ENCODE measurements at regions not wholly inside any gene's neighbourhood (a gene's known extent, or its start where the extent isn't known, plus 50 kb on each side); places are given as distances from the start of the nearest gene placed in this dataset.

- Histone ChIP-seq H3K27ac (peak overlapping the region in 2 of 10 donors; percentile 19 to 30), H3K36me3 (no peaks in the 10 kb centered on the region), H3K4me1 (peaks cover 0 to 18% (median 5%) of the 10 kb centered on the region in 9 donors), H3K27me3 (no peaks in the 10 kb centered on the region), H3K9me3 (peaks cover 0 to 5% (median 0%) of the 10 kb centered on the region in 11 donors), H3K4me3 (no peak overlapping the region)
- no peak for TF ChIP-seq CTCF (IDR thresholded peaks at IDR 0.05)
- ATAC-seq (no peak), DNase-seq (no peak)
- WGBS, 2 donors, result 75 to 84% methylated on average over 1 of the region's 1 CpG
- intact Hi-C loops (cut with DNase I), result no loop called here
These were observed 404.0 kb upstream of the ATP2B1 start for GRCh38 chr12:90112666-90113065.

DNA sequence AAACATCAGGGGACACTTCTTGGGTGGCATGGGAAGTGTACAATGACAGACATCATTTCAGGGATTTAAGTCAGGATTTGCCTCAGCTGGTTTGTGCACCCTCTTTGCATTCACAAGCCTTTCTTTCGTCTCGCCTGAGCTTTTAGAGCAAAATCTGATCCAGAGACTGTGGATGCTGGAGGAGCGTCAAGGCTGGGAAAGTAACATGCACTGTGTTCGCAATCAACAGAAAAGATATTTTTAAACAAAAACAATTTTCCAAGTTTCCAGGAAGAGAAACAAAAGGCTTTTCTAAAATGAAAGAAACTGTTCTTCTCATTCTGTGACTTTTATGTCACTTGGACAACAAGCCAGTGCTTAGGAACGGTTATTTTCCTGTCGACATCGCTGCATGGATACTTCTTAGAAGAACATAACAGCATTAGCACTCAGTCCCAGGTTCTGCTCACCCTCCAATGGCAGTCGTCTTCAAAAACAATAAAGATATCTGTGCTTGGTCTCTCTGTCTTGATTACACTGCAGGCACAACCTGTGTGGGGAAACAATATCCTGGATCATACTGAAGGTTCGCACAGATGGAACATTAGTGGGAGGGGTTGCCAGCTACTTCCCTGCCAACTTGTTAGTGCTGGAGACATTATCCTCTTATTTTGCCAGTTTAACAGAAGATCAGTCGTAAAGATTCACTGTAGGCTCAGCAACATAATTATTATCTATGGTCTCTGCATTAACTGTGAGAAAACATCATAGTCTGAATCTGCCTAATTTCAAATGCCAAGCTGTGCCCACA is 403.3 kb upstream of the ATP2B1 start:
- ATAC-seq (peak in 2 of 8 donors; percentile 42 to 68), DNase-seq (no peak)
- intact Hi-C loops (cut with DNase I), result no loop called here
- peak overlapping the region in 3 of 10 donors; percentile 4 to 24 (median 10) for H3K4me3 ChIP-seq
- H3K4me1 ChIP-seq, result peaks cover 0 to 18% (median 5%) of the 10 kb centered on the region in 9 donors
- no peaks in the 10 kb centered on the region for H3K36me3 ChIP-seq
- no peak for TF ChIP-seq CTCF (IDR thresholded peaks at IDR 0.05)
- WGBS, 2 donors, result 47 to 59% methylated on average over 10 of the region's 10 CpGs
- H3K27me3 ChIP-seq, result no peaks in the 10 kb centered on the region
- H3K9me3 ChIP-seq, result no peaks in the 10 kb centered on the region
- H3K27ac ChIP-seq, result peak overlapping the region in 3 of 10 donors; percentile 19 to 34 (median 30)

- DNase-seq (no peak), ATAC-seq (no peak)
- H3K27ac ChIP-seq, result no peak overlapping the region
- H3K9me3 ChIP-seq, result no peaks in the 10 kb centered on the region
- no peak for TF ChIP-seq CTCF (IDR thresholded peaks at IDR 0.05)
- intact Hi-C loops (cut with DNase I), result loop anchor here in 1 of 10 donors (10.0 kb wide), 1 partner anchor 562 kb away; no protein-coding TSS in a partner anchor
- no peak overlapping the region for H3K4me3 ChIP-seq
- WGBS, 2 donors, result 97% methylated on average over 3 of the region's 3 CpGs
- H3K36me3 ChIP-seq, result no peaks in the 10 kb centered on the region
- peaks cover 0 to 7% (median 0%) of the 10 kb centered on the region in 9 donors for H3K4me1 ChIP-seq
- H3K27me3 ChIP-seq, result no peaks in the 10 kb centered on the region
These were observed 397.9 kb upstream of the ATP2B1 start for GRCh38 chr12:90106568-90106967.

GRCh38 chr12:90102957-90103652 is 394.5 kb upstream of the ATP2B1 start:
- peak in 1 of 8 donors; percentile 42 for ATAC-seq
- intact Hi-C loops (cut with DNase I), result loop anchor here in 9 of 10 donors (5.0 to 10.0 kb wide), 2 partner anchors 558 to 561 kb away; no protein-coding TSS in a partner anchor
- H3K9me3 ChIP-seq, result no peaks in the 10 kb centered on the region
- no peak overlapping the region for H3K4me3 ChIP-seq
- H3K27ac ChIP-seq, result no peak overlapping the region
- H3K36me3 ChIP-seq, result no peaks in the 10 kb centered on the region
- no peaks in the 10 kb centered on the region for H3K27me3 ChIP-seq
- DNase-seq, result no peak
- WGBS, 2 donors, result 81 to 84% methylated on average over 3 of the region's 3 CpGs
- H3K4me1 ChIP-seq, result peaks cover 0 to 5% (median 0%) of the 10 kb centered on the region in 9 donors
- TF ChIP-seq CTCF (IDR thresholded peaks at IDR 0.05), result peak; percentile 17 to 66 (median 48)

Data from heart right ventricle (tissue), 16 donors.